ENCODE measurements at regions not wholly inside any gene's neighbourhood (a gene's known extent, or its start where the extent isn't known, plus 50 kb on each side); places are given as distances from the start of the nearest gene placed in this dataset.

DNA sequence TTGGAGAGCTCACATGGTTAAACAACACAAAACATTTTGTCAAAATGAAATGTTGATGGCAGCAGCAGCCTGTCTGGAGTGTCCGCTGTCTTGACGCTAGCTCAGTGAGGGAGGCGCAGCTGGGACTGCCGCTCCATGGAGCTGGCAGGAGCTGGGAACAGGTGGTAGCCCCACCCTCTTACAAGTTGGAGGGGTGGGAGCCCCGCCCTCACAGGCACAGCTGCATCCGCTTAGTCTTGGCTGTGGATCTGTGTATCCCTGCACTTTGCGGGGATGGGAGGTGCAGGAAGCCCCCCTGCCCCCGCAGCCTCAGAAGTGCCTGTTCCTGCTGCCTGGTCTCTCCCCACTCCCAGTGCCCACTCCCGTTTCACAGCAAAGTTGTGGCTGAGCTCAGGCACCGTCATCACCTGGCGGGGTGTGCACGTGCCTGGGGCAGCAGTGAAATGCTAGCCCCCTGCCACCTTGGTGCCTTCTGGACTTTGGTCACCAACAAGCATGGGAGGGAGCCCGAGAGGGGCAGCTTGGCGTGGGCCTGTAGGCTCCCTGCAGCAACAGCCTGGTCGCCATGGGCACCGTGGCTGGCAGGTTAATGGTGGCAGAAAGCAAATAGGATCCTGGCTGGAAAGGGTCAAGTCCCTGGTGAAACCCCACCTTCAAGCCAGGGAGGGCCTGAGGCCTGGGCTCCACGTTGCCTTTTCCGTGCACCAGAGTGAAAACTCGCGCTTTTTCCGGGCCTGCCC lies 53.8 kb upstream of the CADM2 start:
- ATAC-seq = no peak
- TF ChIP-seq POLR2A (IDR thresholded peaks at IDR 0.05) = no peak
- TF ChIP-seq, protein P1, sequence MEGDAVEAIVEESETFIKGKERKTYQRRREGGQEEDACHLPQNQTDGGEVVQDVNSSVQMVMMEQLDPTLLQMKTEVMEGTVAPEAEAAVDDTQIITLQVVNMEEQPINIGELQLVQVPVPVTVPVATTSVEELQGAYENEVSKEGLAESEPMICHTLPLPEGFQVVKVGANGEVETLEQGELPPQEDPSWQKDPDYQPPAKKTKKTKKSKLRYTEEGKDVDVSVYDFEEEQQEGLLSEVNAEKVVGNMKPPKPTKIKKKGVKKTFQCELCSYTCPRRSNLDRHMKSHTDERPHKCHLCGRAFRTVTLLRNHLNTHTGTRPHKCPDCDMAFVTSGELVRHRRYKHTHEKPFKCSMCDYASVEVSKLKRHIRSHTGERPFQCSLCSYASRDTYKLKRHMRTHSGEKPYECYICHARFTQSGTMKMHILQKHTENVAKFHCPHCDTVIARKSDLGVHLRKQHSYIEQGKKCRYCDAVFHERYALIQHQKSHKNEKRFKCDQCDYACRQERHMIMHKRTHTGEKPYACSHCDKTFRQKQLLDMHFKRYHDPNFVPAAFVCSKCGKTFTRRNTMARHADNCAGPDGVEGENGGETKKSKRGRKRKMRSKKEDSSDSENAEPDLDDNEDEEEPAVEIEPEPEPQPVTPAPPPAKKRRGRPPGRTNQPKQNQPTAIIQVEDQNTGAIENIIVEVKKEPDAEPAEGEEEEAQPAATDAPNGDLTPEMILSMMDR (IDR thresholded peaks at IDR 0.05) = no peak
- no peak overlapping the region for H3K27ac ChIP-seq
- intact Hi-C loops (cut with DNase I) = loop anchor here in 1 of 10 donors (5.0 kb wide), 1 partner anchor 87 kb away; no protein-coding TSS in a partner anchor
- H3K9me3 ChIP-seq = peaks cover 0 to 5% (median 0%) of the 10 kb centered on the region in 12 donors
- DNase-seq = no peak
- WGBS, 4 donors = 85 to 91% (median 88%) methylated on average over 12 to 21 of the region's 21 CpGs
- no peak overlapping the region for H3K4me3 ChIP-seq
- no peaks in the 10 kb centered on the region for H3K36me3 ChIP-seq
- no peaks in the 10 kb centered on the region for H3K27me3 ChIP-seq
- H3K4me1 ChIP-seq = no peaks in the 10 kb centered on the region

GRCh38 chr3:84905556-84905920 lies 53.3 kb upstream of the CADM2 start:
- 77 to 89% (median 80%) methylated on average over 5 of the region's 5 CpGs for WGBS, 4 donors
- Histone ChIP-seq H3K36me3 (no peaks in the 10 kb centered on the region), H3K4me3 (no peak overlapping the region), H3K27ac (no peak overlapping the region), H3K27me3 (no peaks in the 10 kb centered on the region), H3K9me3 (peaks cover 0 to 4% (median 0%) of the 10 kb centered on the region in 12 donors), H3K4me1 (no peaks in the 10 kb centered on the region)
- no peak for TF ChIP-seq POLR2A (IDR thresholded peaks at IDR 0.05)
- TF ChIP-seq, protein P1 (IDR thresholded peaks at IDR 0.05) = no peak
- ATAC-seq (no peak), DNase-seq (no peak)
- intact Hi-C loops (cut with DNase I) = no loop called here

GRCh38 chr3:84906065-84906464 lies 52.7 kb upstream of the CADM2 start:
- Histone ChIP-seq H3K27ac (no peak overlapping the region), H3K36me3 (no peaks in the 10 kb centered on the region), H3K4me3 (no peak overlapping the region), H3K4me1 (no peaks in the 10 kb centered on the region), H3K9me3 (peaks cover 0 to 4% (median 0%) of the 10 kb centered on the region in 12 donors), H3K27me3 (no peaks in the 10 kb centered on the region)
- no peak for TF ChIP-seq POLR2A (IDR thresholded peaks at IDR 0.05)
- TF ChIP-seq, protein P1 (IDR thresholded peaks at IDR 0.05) = no peak
- ATAC-seq (no peak), DNase-seq (no peak)
- WGBS, 4 donors = 59 to 69% (median 61%) methylated on average over 6 of the region's 6 CpGs
- intact Hi-C loops (cut with DNase I) = no loop called here
